ENCODE measurements at regions not wholly inside any gene's neighbourhood (a gene's known extent, or its start where the extent isn't known, plus 50 kb on each side); places are given as distances from the start of the nearest gene placed in this dataset.

- DNase-seq (no peak), ATAC-seq (ENCODE audit: low FRiP score in 2 of 2) (no peak)
- 33 to 38% methylated on average over 3 of the region's 3 CpGs for WGBS, 2 donors
- Histone ChIP-seq H3K36me3 (no peaks in the 10 kb centered on the region), H3K9me3 (no peaks in the 10 kb centered on the region), H3K27me3 (no peaks in the 10 kb centered on the region), H3K4me3 (no peak overlapping the region), H3K27ac (no peak overlapping the region), H3K4me1 (no peaks in the 10 kb centered on the region)
- TF ChIP-seq POLR2A (IDR thresholded peaks at IDR 0.05): no peak
- no peak for TF ChIP-seq POLR2AphosphoS5 (IDR thresholded peaks at IDR 0.05)
- no peak for TF ChIP-seq CTCF (IDR thresholded peaks at IDR 0.05)
- no peak for TF ChIP-seq EP300 (IDR thresholded peaks at IDR 0.05)
These were observed 390.6 kb upstream of the ERCC4 start for GRCh38 chr16:13529193-13529982.

- 82 to 84% methylated on average over 4 of the region's 4 CpGs for WGBS, 2 donors
- Histone ChIP-seq H3K9me3 (no peaks in the 10 kb centered on the region), H3K4me3 (no peak overlapping the region), H3K27me3 (no peaks in the 10 kb centered on the region), H3K36me3 (no peaks in the 10 kb centered on the region), H3K27ac (no peak overlapping the region), H3K4me1 (no peaks in the 10 kb centered on the region)
- ATAC-seq (ENCODE audit: low FRiP score in 2 of 2): no peak
- TF ChIP-seq CTCF (IDR thresholded peaks at IDR 0.05): no peak
- no peak for TF ChIP-seq POLR2A (IDR thresholded peaks at IDR 0.05)
- no peak for TF ChIP-seq EP300 (IDR thresholded peaks at IDR 0.05)
- no peak for TF ChIP-seq POLR2AphosphoS5 (IDR thresholded peaks at IDR 0.05)
- DNase-seq: no peak
These were observed 379.2 kb upstream of the ERCC4 start for GRCh38 chr16:13540771-13541170.

GRCh38 chr16:13542284-13542683 lies 377.7 kb upstream of the ERCC4 start:
- no peak for ATAC-seq (ENCODE audit: low FRiP score in 2 of 2)
- Histone ChIP-seq H3K4me1 (no peaks in the 10 kb centered on the region), H3K27ac (no peak overlapping the region), H3K36me3 (no peaks in the 10 kb centered on the region), H3K27me3 (no peaks in the 10 kb centered on the region), H3K9me3 (no peaks in the 10 kb centered on the region), H3K4me3 (no peak overlapping the region)
- no peak for DNase-seq
- no peak for TF ChIP-seq EP300 (IDR thresholded peaks at IDR 0.05)
- TF ChIP-seq CTCF (IDR thresholded peaks at IDR 0.05): no peak
- TF ChIP-seq POLR2A (IDR thresholded peaks at IDR 0.05): no peak
- no peak for TF ChIP-seq POLR2AphosphoS5 (IDR thresholded peaks at IDR 0.05)
- WGBS, 2 donors: 63 to 67% methylated on average over 2 of the region's 2 CpGs

- Histone ChIP-seq H3K27me3 (no peaks in the 10 kb centered on the region), H3K4me3 (no peak overlapping the region), H3K4me1 (no peaks in the 10 kb centered on the region), H3K27ac (no peak overlapping the region), H3K36me3 (no peaks in the 10 kb centered on the region), H3K9me3 (no peaks in the 10 kb centered on the region)
- ATAC-seq (ENCODE audit: low FRiP score in 2 of 2): no peak
- TF ChIP-seq POLR2AphosphoS5 (IDR thresholded peaks at IDR 0.05) (no peak), EP300 (IDR thresholded peaks at IDR 0.05) (no peak), POLR2A (IDR thresholded peaks at IDR 0.05) (no peak), CTCF (IDR thresholded peaks at IDR 0.05) (no peak)
- WGBS, 2 donors: 15 to 20% methylated on average over 1 of the region's 1 CpG
- no peak for DNase-seq
These were observed 376.1 kb upstream of the ERCC4 start for GRCh38 chr16:13543850-13544249.

- Histone ChIP-seq H3K4me3 (no peak overlapping the region), H3K9me3 (no peaks in the 10 kb centered on the region), H3K36me3 (no peaks in the 10 kb centered on the region), H3K27me3 (no peaks in the 10 kb centered on the region), H3K4me1 (no peaks in the 10 kb centered on the region), H3K27ac (no peak overlapping the region)
- ATAC-seq (ENCODE audit: low FRiP score in 2 of 2) (no peak), DNase-seq (no peak)
- TF ChIP-seq EP300 (IDR thresholded peaks at IDR 0.05) (no peak), POLR2A (IDR thresholded peaks at IDR 0.05) (no peak), CTCF (IDR thresholded peaks at IDR 0.05) (no peak), POLR2AphosphoS5 (IDR thresholded peaks at IDR 0.05) (no peak)
- 77 to 93% methylated on average over 2 of the region's 2 CpGs for WGBS, 2 donors
These were observed 374.7 kb upstream of the ERCC4 start for GRCh38 chr16:13545271-13545670.

All from upper lobe of left lung (tissue), 6 donors.